ENCODE measurements at regions not wholly inside any gene's neighbourhood (a gene's known extent, or its start where the extent isn't known, plus 50 kb on each side); places are given as distances from the start of the nearest gene placed in this dataset.

GRCh38 chr20:52033313-52033712 is 158.3 kb downstream of the ZFP64 start:
- TF ChIP-seq CTCF (IDR thresholded peaks at IDR 0.05; ENCODE audit: low read length) = no peak
- TF ChIP-seq EZH2 (IDR thresholded peaks at IDR 0.05; ENCODE audit: borderline replicate concordance, low read length) = no peak

Data from OCI-LY1 (cell line).